Left renal pelvis (tissue), 4 donors: ENCODE measurements at regions not wholly inside any gene's neighbourhood (a gene's known extent, or its start where the extent isn't known, plus 50 kb on each side); places are given as distances from the start of the nearest gene placed in this dataset.

Source experiments
- DNase-seq, 4 donors: peaks; one replicate each; pipeline ENCODE4 v3.0.0-alpha.2; 2013; ENCODE audit warnings: low read depth in 4 of 4, low spot score in 3 of 4

DNA sequence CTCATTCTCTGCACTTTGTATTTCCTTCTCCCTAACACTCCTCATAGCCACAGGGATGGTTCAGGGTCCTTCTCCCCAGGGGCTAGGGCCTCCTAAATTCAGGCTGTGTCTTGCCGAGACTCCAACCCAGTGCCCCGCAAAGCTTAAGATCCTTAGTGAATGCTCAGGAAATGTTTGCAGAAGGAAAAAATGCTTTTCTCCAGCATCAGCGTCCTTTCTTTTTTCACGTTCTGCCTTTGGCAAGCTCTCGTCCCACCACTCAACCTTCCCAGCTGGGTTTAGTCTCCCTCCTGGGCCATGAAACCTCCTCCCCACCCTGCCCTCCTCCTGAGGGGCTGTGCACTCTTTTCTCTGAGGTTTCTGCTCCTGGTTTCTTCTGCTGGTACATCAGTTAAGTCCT, 503.8 kb upstream of the B3GAT1 start:
- no peak for DNase-seq

GRCh38 chr11:134915212-134915611, 503.2 kb upstream of the B3GAT1 start:
- DNase-seq = no peak

DNA sequence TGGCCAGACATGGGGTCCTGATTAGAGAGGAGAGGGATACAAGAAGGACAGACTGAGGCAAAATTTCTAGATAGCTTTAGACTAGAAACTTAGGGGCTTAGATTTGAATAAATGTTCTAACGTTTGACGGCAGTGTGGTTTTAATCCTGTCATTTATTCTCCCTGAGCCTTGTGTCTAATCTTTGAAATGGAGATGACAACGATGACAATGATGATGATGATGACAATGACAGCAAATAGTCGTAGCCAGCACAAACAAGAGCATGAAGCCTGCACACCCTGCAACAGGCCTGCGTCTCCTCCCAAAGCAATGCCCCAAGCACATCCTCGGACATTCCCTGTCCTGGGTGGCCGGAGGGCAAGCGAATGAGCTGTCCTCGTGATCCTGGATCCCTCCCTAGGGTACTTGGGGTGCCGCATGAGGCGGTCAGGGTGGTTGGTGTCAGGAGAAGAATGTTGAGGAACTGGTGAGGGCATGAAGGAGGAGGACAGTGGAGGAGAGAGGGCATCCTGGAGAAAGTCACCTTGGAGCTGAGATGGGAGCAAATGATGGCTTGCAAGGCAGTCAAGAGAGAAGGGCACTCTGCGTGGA, 502.1 kb upstream of the B3GAT1 start:
- DNase-seq = no peak

DNA sequence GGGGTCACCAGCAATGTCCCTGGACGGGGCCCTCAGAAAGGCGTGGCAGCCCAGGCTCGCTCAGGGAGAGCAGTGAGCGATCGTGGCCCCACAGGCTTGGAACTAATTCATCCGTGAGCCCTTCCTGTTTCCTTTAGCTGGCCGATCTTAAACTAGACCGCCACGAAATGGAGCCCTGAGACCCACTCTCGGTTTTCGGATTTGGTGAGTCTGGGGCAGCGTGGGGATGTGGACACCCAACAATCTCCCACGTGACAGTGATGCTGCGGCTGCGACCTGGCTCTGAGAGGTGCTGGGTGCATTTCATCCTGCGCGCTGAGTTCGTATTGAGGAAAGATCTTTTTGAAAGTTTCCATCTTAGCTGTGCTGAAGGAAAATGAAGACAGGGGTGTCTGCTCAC, 501.3 kb upstream of the B3GAT1 start:
- DNase-seq = no peak

- DNase-seq = no peak
Observed at GRCh38 chr11:134911514-134912180, 499.6 kb upstream of the B3GAT1 start.

GRCh38 chr11:134908583-134908982, 496.5 kb upstream of the B3GAT1 start:
- no peak for DNase-seq

GRCh38 chr11:134907636-134908035, 495.6 kb upstream of the B3GAT1 start:
- DNase-seq = no peak

GRCh38 chr11:134906356-134906955, 494.4 kb upstream of the B3GAT1 start:
- no peak for DNase-seq

DNA sequence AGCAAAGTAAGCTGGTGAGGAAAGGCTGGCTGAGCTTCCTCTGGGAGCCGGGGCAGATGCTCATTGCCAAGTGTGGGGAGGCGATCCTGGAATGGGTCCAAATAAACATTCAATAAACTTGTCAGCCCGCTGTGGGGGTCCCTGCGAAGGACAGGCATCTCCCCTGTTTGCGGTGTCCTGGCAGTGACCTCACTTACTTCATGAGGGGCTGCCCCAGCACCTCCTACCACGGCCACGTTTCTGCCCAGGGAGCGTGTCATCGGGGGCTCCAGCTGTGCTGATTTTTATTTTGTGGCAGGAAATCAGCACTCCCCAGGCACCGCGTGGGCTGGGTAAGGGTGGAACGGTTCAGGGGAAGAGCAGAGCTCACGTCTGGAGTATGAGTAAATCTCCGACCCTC, 493.9 kb upstream of the B3GAT1 start:
- DNase-seq = no peak

GRCh38 chr11:134905517-134905916, 493.5 kb upstream of the B3GAT1 start:
- no peak for DNase-seq

DNA sequence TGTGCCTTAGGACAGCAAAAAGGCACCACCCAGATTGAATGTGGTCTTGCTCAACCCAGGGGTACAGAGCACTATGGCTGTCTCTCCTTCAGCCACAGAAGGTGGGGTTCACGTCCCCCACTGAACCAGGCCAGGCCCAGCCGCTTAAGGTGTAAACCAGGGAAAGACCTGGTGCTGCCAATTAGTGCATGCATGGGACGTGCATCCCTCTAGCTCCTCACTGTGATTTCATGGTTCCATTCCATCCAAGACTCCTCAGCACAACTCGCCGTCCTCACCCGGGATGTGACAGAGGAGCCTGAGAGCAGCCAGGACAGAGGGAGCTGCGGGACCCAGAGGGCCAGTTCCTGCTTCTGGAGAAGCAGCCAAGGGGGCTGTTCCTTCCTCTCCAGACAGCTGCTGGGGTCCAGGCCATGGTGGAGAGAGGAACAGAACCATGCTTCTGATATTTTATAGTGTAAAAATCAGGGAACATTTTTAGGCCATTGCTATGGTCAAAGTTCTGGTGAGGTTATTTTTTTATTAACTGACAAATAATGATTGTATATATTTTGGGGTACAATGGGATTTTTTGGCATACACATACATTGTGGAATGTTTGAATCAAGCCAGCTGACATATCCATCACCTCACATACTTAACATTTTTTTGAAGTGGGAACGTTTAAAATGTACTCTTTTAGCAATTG, 492.2 kb upstream of the B3GAT1 start:
- no peak for DNase-seq

GRCh38 chr11:134901955-134902918, 490.2 kb upstream of the B3GAT1 start:
- DNase-seq = no peak

GRCh38 chr11:134901542-134901941, 489.5 kb upstream of the B3GAT1 start:
- no peak for DNase-seq

DNA sequence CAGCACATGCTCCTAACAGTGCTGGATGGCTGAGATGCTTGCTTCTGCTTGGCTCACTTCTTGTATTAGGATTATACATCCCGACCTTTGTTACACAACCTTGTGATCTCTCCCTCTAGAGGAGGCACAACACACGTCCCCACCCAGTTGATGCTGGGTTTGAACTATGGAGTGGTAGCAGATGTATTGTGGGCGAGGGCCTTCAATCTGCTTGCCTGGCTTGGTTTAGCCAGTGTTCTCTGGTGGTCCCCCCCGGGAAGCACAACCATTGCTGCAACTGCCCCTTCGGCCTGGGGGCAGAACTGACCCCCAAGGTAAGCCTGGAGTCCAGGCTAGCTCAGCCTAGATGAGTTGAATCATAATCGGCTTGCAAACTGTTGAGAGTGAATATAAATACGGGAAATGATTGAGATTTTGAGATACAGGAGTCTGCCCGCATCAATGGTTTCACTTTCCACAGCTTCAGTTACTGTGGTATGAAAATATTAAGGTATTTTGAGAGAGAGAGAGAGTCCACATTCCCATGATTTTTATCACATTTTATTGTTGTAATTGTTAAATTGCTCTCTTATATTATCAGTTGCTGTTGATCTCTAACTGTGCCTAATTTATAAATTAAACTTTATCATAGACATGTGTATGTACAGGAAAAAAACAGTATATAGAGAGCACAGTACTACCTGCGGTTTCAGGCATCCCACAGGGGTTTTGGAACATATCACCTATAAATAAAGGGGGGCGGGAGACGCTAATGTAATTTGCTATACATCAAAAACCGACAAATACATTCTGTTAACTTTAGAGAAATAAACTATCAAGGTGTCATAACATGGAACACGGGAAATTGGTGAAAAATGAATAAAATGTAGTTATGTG, 482.0 kb upstream of the B3GAT1 start:
- no peak for DNase-seq

GRCh38 chr11:134890446-134890845, 478.4 kb upstream of the B3GAT1 start:
- no peak for DNase-seq

GRCh38 chr11:134889832-134890231, 477.8 kb upstream of the B3GAT1 start:
- no peak for DNase-seq

DNA sequence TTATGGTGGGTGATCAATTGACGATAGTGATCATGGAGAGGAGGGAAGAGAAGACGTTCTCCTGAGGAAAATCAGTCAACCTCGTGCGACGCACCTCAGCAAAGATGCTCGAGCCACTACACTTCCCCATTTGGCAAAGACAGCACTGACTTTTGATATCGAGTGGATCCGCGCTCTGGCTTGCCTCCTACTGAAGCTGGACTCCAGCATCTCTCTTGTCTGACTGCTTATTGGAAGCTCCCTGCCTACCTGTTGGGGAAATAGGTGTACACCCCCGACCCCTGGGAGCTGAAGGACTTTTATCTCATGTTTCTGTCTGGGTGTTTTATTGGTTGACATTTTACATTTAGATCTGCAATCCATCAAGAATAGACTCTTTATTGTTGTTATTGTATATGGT, 476.8 kb upstream of the B3GAT1 start:
- DNase-seq = no peak

- DNase-seq = no peak
Observed at GRCh38 chr11:134887896-134888295, 475.9 kb upstream of the B3GAT1 start.

GRCh38 chr11:134883484-134883883, 471.4 kb upstream of the B3GAT1 start:
- DNase-seq = no peak
